ENCODE measurements at regions not wholly inside any gene's neighbourhood (a gene's known extent, or its start where the extent isn't known, plus 50 kb on each side); places are given as distances from the start of the nearest gene placed in this dataset.

- no peak for DNase-seq
These were observed 148.9 kb upstream of the RBFOX1 start for GRCh38 chr16:7183768-7184167.

GRCh38 chr16:7182510-7183109, 150.0 kb upstream of the RBFOX1 start:
- no peak for DNase-seq

GRCh38 chr16:7177875-7178274, 154.8 kb upstream of the RBFOX1 start:
- DNase-seq = no peak

- no peak for DNase-seq
These were observed 161.5 kb upstream of the RBFOX1 start for GRCh38 chr16:7171151-7171550.

GRCh38 chr16:7167626-7168025, 165.0 kb upstream of the RBFOX1 start:
- DNase-seq = no peak

GRCh38 chr16:7161891-7162290, 170.8 kb upstream of the RBFOX1 start:
- no peak for DNase-seq

- DNase-seq = no peak
These were observed 172.6 kb upstream of the RBFOX1 start for GRCh38 chr16:7160093-7160492.

- no peak for DNase-seq
These were observed 174.2 kb upstream of the RBFOX1 start for GRCh38 chr16:7158481-7158880.

GRCh38 chr16:7150230-7150629, 182.4 kb upstream of the RBFOX1 start:
- DNase-seq = no peak

GRCh38 chr16:7148606-7149005, 184.0 kb upstream of the RBFOX1 start:
- DNase-seq = no peak

- no peak for DNase-seq
These were observed 191.7 kb upstream of the RBFOX1 start for GRCh38 chr16:7140899-7141298.

- no peak for DNase-seq
These were observed 194.9 kb upstream of the RBFOX1 start for GRCh38 chr16:7137560-7138330.

- no peak for DNase-seq
These were observed 200.2 kb upstream of the RBFOX1 start for GRCh38 chr16:7132465-7132864.

- DNase-seq = no peak
These were observed 207.9 kb upstream of the RBFOX1 start for GRCh38 chr16:7124701-7125100.

GRCh38 chr16:7124242-7124641, 208.4 kb upstream of the RBFOX1 start:
- DNase-seq = no peak

- no peak for DNase-seq
These were observed 215.9 kb upstream of the RBFOX1 start for GRCh38 chr16:7116734-7117133.

- DNase-seq = no peak
These were observed 216.7 kb upstream of the RBFOX1 start for GRCh38 chr16:7115898-7116297.

- no peak for DNase-seq
These were observed 218.7 kb upstream of the RBFOX1 start for GRCh38 chr16:7113949-7114348.

GRCh38 chr16:7113395-7113794, 219.2 kb upstream of the RBFOX1 start:
- no peak for DNase-seq

GRCh38 chr16:7111265-7111664, 221.4 kb upstream of the RBFOX1 start:
- DNase-seq = no peak

- DNase-seq = no peak
These were observed 225.2 kb upstream of the RBFOX1 start for GRCh38 chr16:7107436-7107835.

- no peak for DNase-seq
These were observed 229.6 kb upstream of the RBFOX1 start for GRCh38 chr16:7103056-7103455.

GRCh38 chr16:7101054-7101453, 231.6 kb upstream of the RBFOX1 start:
- DNase-seq = no peak

- no peak for DNase-seq
These were observed 235.1 kb upstream of the RBFOX1 start for GRCh38 chr16:7097518-7097917.

- no peak for DNase-seq
These were observed 239.1 kb upstream of the RBFOX1 start for GRCh38 chr16:7093511-7093910.

All from activated gamma-delta T cell (primary cell).